ENCODE measurements at regions not wholly inside any gene's neighbourhood (a gene's known extent, or its start where the extent isn't known, plus 50 kb on each side); places are given as distances from the start of the nearest gene placed in this dataset.

GRCh38 chr2:819601-820000, 131.0 kb upstream of the SNTG2 start:
- H3K36me3 ChIP-seq (ENCODE audit: control insufficient read depth in 3 of 3, insufficient read depth in 2 of 3, low read depth in 1 of 3, low read length in 3 of 3): no peaks in the 10 kb centered on the region
- no peaks in the 10 kb centered on the region for H3K27me3 ChIP-seq (ENCODE audit: control insufficient read depth in 3 of 3, insufficient read depth in 3 of 3, low read length in 3 of 3)
- 83 to 93% (median 84%) methylated on average over 7 of the region's 7 CpGs for WGBS, 3 donors
- H3K9me3 ChIP-seq (ENCODE audit: control insufficient read depth in 2 of 2, insufficient read depth in 1 of 2, low read depth in 1 of 2, low read length in 1 of 2): no peaks in the 10 kb centered on the region
- FAIRE-seq: no peak
- H3K4me3 ChIP-seq (ENCODE audit: low read depth in 1 of 3, low read length in 3 of 3): no peak overlapping the region
- DNase-seq: no peak
- no peak overlapping the region for H3K27ac ChIP-seq (ENCODE audit: low read depth in 1 of 3, low read length in 2 of 3)
- H3K4me1 ChIP-seq (ENCODE audit: control insufficient read depth in 3 of 3, insufficient read depth in 2 of 3, low read depth in 1 of 3, low read length in 2 of 3): no peaks in the 10 kb centered on the region

- no peaks in the 10 kb centered on the region for H3K9me3 ChIP-seq (ENCODE audit: control insufficient read depth in 2 of 2, insufficient read depth in 1 of 2, low read depth in 1 of 2, low read length in 1 of 2)
- no peak overlapping the region for H3K4me3 ChIP-seq (ENCODE audit: low read depth in 1 of 3, low read length in 3 of 3)
- no peak for FAIRE-seq
- no peaks in the 10 kb centered on the region for H3K4me1 ChIP-seq (ENCODE audit: control insufficient read depth in 3 of 3, insufficient read depth in 2 of 3, low read depth in 1 of 3, low read length in 2 of 3)
- no peaks in the 10 kb centered on the region for H3K27me3 ChIP-seq (ENCODE audit: control insufficient read depth in 3 of 3, insufficient read depth in 3 of 3, low read length in 3 of 3)
- DNase-seq: no peak
- H3K36me3 ChIP-seq (ENCODE audit: control insufficient read depth in 3 of 3, insufficient read depth in 2 of 3, low read depth in 1 of 3, low read length in 3 of 3): no peaks in the 10 kb centered on the region
- 89 to 93% (median 90%) methylated on average over 12 of the region's 12 CpGs for WGBS, 3 donors
- H3K27ac ChIP-seq (ENCODE audit: low read depth in 1 of 3, low read length in 2 of 3): no peak overlapping the region
Measured at GRCh38 chr2:819121-819520, 131.5 kb upstream of the SNTG2 start.

GRCh38 chr2:817336-818015, 133.2 kb upstream of the SNTG2 start:
- Histone ChIP-seq H3K9me3 (ENCODE audit: control insufficient read depth in 2 of 2, insufficient read depth in 1 of 2, low read depth in 1 of 2, low read length in 1 of 2) (no peaks in the 10 kb centered on the region), H3K27ac (ENCODE audit: low read depth in 1 of 3, low read length in 2 of 3) (no peak overlapping the region), H3K36me3 (ENCODE audit: control insufficient read depth in 3 of 3, insufficient read depth in 2 of 3, low read depth in 1 of 3, low read length in 3 of 3) (no peaks in the 10 kb centered on the region), H3K4me1 (ENCODE audit: control insufficient read depth in 3 of 3, insufficient read depth in 2 of 3, low read depth in 1 of 3, low read length in 2 of 3) (no peaks in the 10 kb centered on the region), H3K4me3 (ENCODE audit: low read depth in 1 of 3, low read length in 3 of 3) (no peak overlapping the region), H3K27me3 (ENCODE audit: control insufficient read depth in 3 of 3, insufficient read depth in 3 of 3, low read length in 3 of 3) (no peaks in the 10 kb centered on the region)
- DNase-seq (no peak), FAIRE-seq (no peak)
- 74 to 82% (median 79%) methylated on average over 6 of the region's 6 CpGs for WGBS, 3 donors

- H3K36me3 ChIP-seq (ENCODE audit: control insufficient read depth in 3 of 3, insufficient read depth in 2 of 3, low read depth in 1 of 3, low read length in 3 of 3): no peaks in the 10 kb centered on the region
- DNase-seq (no peak), FAIRE-seq (no peak)
- H3K27ac ChIP-seq (ENCODE audit: low read depth in 1 of 3, low read length in 2 of 3): no peak overlapping the region
- no peak overlapping the region for H3K4me3 ChIP-seq (ENCODE audit: low read depth in 1 of 3, low read length in 3 of 3)
- no peaks in the 10 kb centered on the region for H3K9me3 ChIP-seq (ENCODE audit: control insufficient read depth in 2 of 2, insufficient read depth in 1 of 2, low read depth in 1 of 2, low read length in 1 of 2)
- 80 to 84% (median 84%) methylated on average over 5 of the region's 5 CpGs for WGBS, 3 donors
- no peaks in the 10 kb centered on the region for H3K27me3 ChIP-seq (ENCODE audit: control insufficient read depth in 3 of 3, insufficient read depth in 3 of 3, low read length in 3 of 3)
- H3K4me1 ChIP-seq (ENCODE audit: control insufficient read depth in 3 of 3, insufficient read depth in 2 of 3, low read depth in 1 of 3, low read length in 2 of 3): no peaks in the 10 kb centered on the region
Measured at GRCh38 chr2:816278-816677, 134.4 kb upstream of the SNTG2 start.

GRCh38 chr2:810397-810796, 133.2 kb upstream of the TMEM18 start:
- no peaks in the 10 kb centered on the region for H3K4me1 ChIP-seq (ENCODE audit: control insufficient read depth in 3 of 3, insufficient read depth in 2 of 3, low read depth in 1 of 3, low read length in 2 of 3)
- H3K27me3 ChIP-seq (ENCODE audit: control insufficient read depth in 3 of 3, insufficient read depth in 3 of 3, low read length in 3 of 3): no peaks in the 10 kb centered on the region
- H3K9me3 ChIP-seq (ENCODE audit: control insufficient read depth in 2 of 2, insufficient read depth in 1 of 2, low read depth in 1 of 2, low read length in 1 of 2): peaks cover 0 to 3% of the 10 kb centered on the region in 2 donors
- WGBS, 3 donors: 0 to 48% (median 22%) methylated on average over 1 of the region's 1 CpG
- no peak for FAIRE-seq
- DNase-seq: peak in 1 of 2 donors; percentile 42
- no peak overlapping the region for H3K4me3 ChIP-seq (ENCODE audit: low read depth in 1 of 3, low read length in 3 of 3)
- no peaks in the 10 kb centered on the region for H3K36me3 ChIP-seq (ENCODE audit: control insufficient read depth in 3 of 3, insufficient read depth in 2 of 3, low read depth in 1 of 3, low read length in 3 of 3)
- H3K27ac ChIP-seq (ENCODE audit: low read depth in 1 of 3, low read length in 2 of 3): no peak overlapping the region

GRCh38 chr2:807300-807699, 130.1 kb upstream of the TMEM18 start:
- H3K27me3 ChIP-seq (ENCODE audit: control insufficient read depth in 3 of 3, insufficient read depth in 3 of 3, low read length in 3 of 3): no peaks in the 10 kb centered on the region
- WGBS, 3 donors: 73 to 87% (median 76%) methylated on average over 6 of the region's 6 CpGs
- no peak overlapping the region for H3K4me3 ChIP-seq (ENCODE audit: low read depth in 1 of 3, low read length in 3 of 3)
- peaks cover 0 to 3% of the 10 kb centered on the region in 2 donors for H3K9me3 ChIP-seq (ENCODE audit: control insufficient read depth in 2 of 2, insufficient read depth in 1 of 2, low read depth in 1 of 2, low read length in 1 of 2)
- no peaks in the 10 kb centered on the region for H3K4me1 ChIP-seq (ENCODE audit: control insufficient read depth in 3 of 3, insufficient read depth in 2 of 3, low read depth in 1 of 3, low read length in 2 of 3)
- H3K27ac ChIP-seq (ENCODE audit: low read depth in 1 of 3, low read length in 2 of 3): no peak overlapping the region
- DNase-seq (no peak), FAIRE-seq (no peak)
- H3K36me3 ChIP-seq (ENCODE audit: control insufficient read depth in 3 of 3, insufficient read depth in 2 of 3, low read depth in 1 of 3, low read length in 3 of 3): no peaks in the 10 kb centered on the region

- no peaks in the 10 kb centered on the region for H3K4me1 ChIP-seq (ENCODE audit: control insufficient read depth in 3 of 3, insufficient read depth in 2 of 3, low read depth in 1 of 3, low read length in 2 of 3)
- H3K36me3 ChIP-seq (ENCODE audit: control insufficient read depth in 3 of 3, insufficient read depth in 2 of 3, low read depth in 1 of 3, low read length in 3 of 3): no peaks in the 10 kb centered on the region
- peaks cover 0 to 3% of the 10 kb centered on the region in 2 donors for H3K9me3 ChIP-seq (ENCODE audit: control insufficient read depth in 2 of 2, insufficient read depth in 1 of 2, low read depth in 1 of 2, low read length in 1 of 2)
- H3K27me3 ChIP-seq (ENCODE audit: control insufficient read depth in 3 of 3, insufficient read depth in 3 of 3, low read length in 3 of 3): no peaks in the 10 kb centered on the region
- WGBS, 3 donors: 75 to 85% (median 75%) methylated on average over 5 of the region's 5 CpGs
- no peak for FAIRE-seq
- H3K4me3 ChIP-seq (ENCODE audit: low read depth in 1 of 3, low read length in 3 of 3): no peak overlapping the region
- DNase-seq: no peak
- no peak overlapping the region for H3K27ac ChIP-seq (ENCODE audit: low read depth in 1 of 3, low read length in 2 of 3)
Measured at GRCh38 chr2:805664-806063, 128.5 kb upstream of the TMEM18 start.

GRCh38 chr2:797993-798392, 120.8 kb upstream of the TMEM18 start:
- FAIRE-seq: no peak

GRCh38 chr2:797556-797955, 120.3 kb upstream of the TMEM18 start:
- no peaks in the 10 kb centered on the region for H3K27me3 ChIP-seq (ENCODE audit: control insufficient read depth in 3 of 3, insufficient read depth in 3 of 3, low read length in 3 of 3)
- DNase-seq (no peak), FAIRE-seq (no peak)
- no peaks in the 10 kb centered on the region for H3K9me3 ChIP-seq (ENCODE audit: control insufficient read depth in 2 of 2, insufficient read depth in 1 of 2, low read depth in 1 of 2, low read length in 1 of 2)
- no peak overlapping the region for H3K4me3 ChIP-seq (ENCODE audit: low read depth in 1 of 3, low read length in 3 of 3)
- 74 to 85% (median 76%) methylated on average over 8 of the region's 8 CpGs for WGBS, 3 donors
- no peaks in the 10 kb centered on the region for H3K4me1 ChIP-seq (ENCODE audit: control insufficient read depth in 3 of 3, insufficient read depth in 2 of 3, low read depth in 1 of 3, low read length in 2 of 3)
- H3K36me3 ChIP-seq (ENCODE audit: control insufficient read depth in 3 of 3, insufficient read depth in 2 of 3, low read depth in 1 of 3, low read length in 3 of 3): no peaks in the 10 kb centered on the region
- H3K27ac ChIP-seq (ENCODE audit: low read depth in 1 of 3, low read length in 2 of 3): no peak overlapping the region

More at GRCh38 chr2:797993-798392, 120.8 kb upstream of the TMEM18 start:
- WGBS, 3 donors: 58 to 68% (median 62%) methylated on average over 6 of the region's 6 CpGs
- no peaks in the 10 kb centered on the region for H3K36me3 ChIP-seq (ENCODE audit: control insufficient read depth in 3 of 3, insufficient read depth in 2 of 3, low read depth in 1 of 3, low read length in 3 of 3)
- no peak overlapping the region for H3K4me3 ChIP-seq (ENCODE audit: low read depth in 1 of 3, low read length in 3 of 3)
- H3K4me1 ChIP-seq (ENCODE audit: control insufficient read depth in 3 of 3, insufficient read depth in 2 of 3, low read depth in 1 of 3, low read length in 2 of 3): no peaks in the 10 kb centered on the region
- H3K27ac ChIP-seq (ENCODE audit: low read depth in 1 of 3, low read length in 2 of 3): no peak overlapping the region
- no peak for DNase-seq
- H3K27me3 ChIP-seq (ENCODE audit: control insufficient read depth in 3 of 3, insufficient read depth in 3 of 3, low read length in 3 of 3): no peaks in the 10 kb centered on the region
- H3K9me3 ChIP-seq (ENCODE audit: control insufficient read depth in 2 of 2, insufficient read depth in 1 of 2, low read depth in 1 of 2, low read length in 1 of 2): no peaks in the 10 kb centered on the region

Measured in small intestine (tissue), 7 donors.